ENCODE measurements at regions not wholly inside any gene's neighbourhood (a gene's known extent, or its start where the extent isn't known, plus 50 kb on each side); places are given as distances from the start of the nearest gene placed in this dataset.

GRCh38 chr10:8224591-8224990 is 170.1 kb downstream of the GATA3 start:
- Histone ChIP-seq H3K4me3 (no peak overlapping the region), H3K27ac (no peak overlapping the region), H3K4me1 (no peaks in the 10 kb centered on the region), H3K27me3 (peaks cover 0 to 9% (median 0%) of the 10 kb centered on the region in 3 donors), H3K9me3 (no peaks in the 10 kb centered on the region), H3K36me3 (no peaks in the 10 kb centered on the region)
- 69 to 74% methylated on average over 5 of the region's 5 CpGs for WGBS, 2 donors
- intact Hi-C loops (cut with DNase I), result no loop called here
- TF ChIP-seq POLR2A (IDR thresholded peaks at IDR 0.05), result no peak
- TF ChIP-seq CTCF (IDR thresholded peaks at IDR 0.05), result no peak
- TF ChIP-seq POLR2AphosphoS5 (IDR thresholded peaks at IDR 0.05), result no peak
- TF ChIP-seq EP300 (IDR thresholded peaks at IDR 0.05), result no peak
- DNase-seq, result no peak

GRCh38 chr10:8225187-8225586 is 170.7 kb downstream of the GATA3 start:
- H3K27ac ChIP-seq, result no peak overlapping the region
- DNase-seq, result no peak
- no peaks in the 10 kb centered on the region for H3K9me3 ChIP-seq
- H3K4me3 ChIP-seq, result no peak overlapping the region
- intact Hi-C loops (cut with DNase I), result no loop called here
- no peaks in the 10 kb centered on the region for H3K4me1 ChIP-seq
- H3K36me3 ChIP-seq, result no peaks in the 10 kb centered on the region
- H3K27me3 ChIP-seq, result peaks cover 0 to 9% (median 2%) of the 10 kb centered on the region in 3 donors
- TF ChIP-seq POLR2AphosphoS5 (IDR thresholded peaks at IDR 0.05), result no peak
- no peak for TF ChIP-seq EP300 (IDR thresholded peaks at IDR 0.05)
- TF ChIP-seq CTCF (IDR thresholded peaks at IDR 0.05), result no peak
- TF ChIP-seq POLR2A (IDR thresholded peaks at IDR 0.05), result no peak
- 25 to 61% methylated on average over 3 of the region's 3 CpGs for WGBS, 2 donors

GRCh38 chr10:8227246-8227645 is 172.8 kb downstream of the GATA3 start:
- Histone ChIP-seq H3K27me3 (peaks cover 0 to 9% (median 3%) of the 10 kb centered on the region in 3 donors), H3K4me1 (no peaks in the 10 kb centered on the region), H3K4me3 (no peak overlapping the region), H3K27ac (no peak overlapping the region), H3K36me3 (no peaks in the 10 kb centered on the region), H3K9me3 (no peaks in the 10 kb centered on the region)
- intact Hi-C loops (cut with DNase I), result no loop called here
- no peak for DNase-seq
- TF ChIP-seq CTCF (IDR thresholded peaks at IDR 0.05) (no peak), EP300 (IDR thresholded peaks at IDR 0.05) (no peak), POLR2AphosphoS5 (IDR thresholded peaks at IDR 0.05) (no peak)
- WGBS, 2 donors, result 72 to 87% methylated on average over 6 of the region's 6 CpGs

- Histone ChIP-seq H3K36me3 (no peaks in the 10 kb centered on the region), H3K27ac (no peak overlapping the region), H3K27me3 (peaks cover 0 to 9% (median 3%) of the 10 kb centered on the region in 3 donors), H3K4me1 (peaks cover 0 to 9% (median 4%) of the 10 kb centered on the region in 4 donors), H3K9me3 (no peaks in the 10 kb centered on the region), H3K4me3 (no peak overlapping the region)
- WGBS, 2 donors, result 55 to 67% methylated on average over 3 of the region's 3 CpGs
- no peak for TF ChIP-seq POLR2AphosphoS5 (IDR thresholded peaks at IDR 0.05)
- no peak for TF ChIP-seq POLR2A (IDR thresholded peaks at IDR 0.05)
- no peak for TF ChIP-seq CTCF (IDR thresholded peaks at IDR 0.05)
- no peak for DNase-seq
- intact Hi-C loops (cut with DNase I), result no loop called here
Measured at GRCh38 chr10:8229153-8229552, 174.7 kb downstream of the GATA3 start.

- Histone ChIP-seq H3K4me1 (peaks cover 0 to 9% (median 4%) of the 10 kb centered on the region in 4 donors), H3K4me3 (no peak overlapping the region), H3K27ac (no peak overlapping the region), H3K36me3 (no peaks in the 10 kb centered on the region), H3K9me3 (no peaks in the 10 kb centered on the region), H3K27me3 (peaks cover 0 to 9% (median 3%) of the 10 kb centered on the region in 3 donors)
- TF ChIP-seq POLR2A (IDR thresholded peaks at IDR 0.05), result no peak
- no peak for TF ChIP-seq EP300 (IDR thresholded peaks at IDR 0.05)
- TF ChIP-seq POLR2AphosphoS5 (IDR thresholded peaks at IDR 0.05), result no peak
- no peak for TF ChIP-seq CTCF (IDR thresholded peaks at IDR 0.05)
- WGBS, 2 donors, result 100% methylated on average over 1 of the region's 1 CpG
- no peak for DNase-seq
- intact Hi-C loops (cut with DNase I), result no loop called here
Measured at GRCh38 chr10:8230902-8231301, 176.4 kb downstream of the GATA3 start.
